ENCODE measurements at regions not wholly inside any gene's neighbourhood (a gene's known extent, or its start where the extent isn't known, plus 50 kb on each side); places are given as distances from the start of the nearest gene placed in this dataset.
A peak's percentile ranks its signal among the peaks of the same experiment; 100 is the strongest.

GRCh38 chr4:110292994-110293744 lies 94.8 kb upstream of the ELOVL6 start:
- DNase-seq (ENCODE audit: insufficient read length, low spot score) (no peak), FAIRE-seq (no peak)
- TF ChIP-seq POLR2A (IDR thresholded peaks at IDR 0.05; ENCODE audit: low read depth, low read length) (no peak), SPI1 (IDR thresholded peaks at IDR 0.05; ENCODE audit: low read depth, low read length) (no peak), POU2F2 (IDR thresholded peaks at IDR 0.05; ENCODE audit: low read depth, low read length) (no peak), PAX5 (IDR thresholded peaks at IDR 0.05; ENCODE audit: insufficient read depth, low read length, severe bottlenecking) (no peak)

- DNase-seq (ENCODE audit: insufficient read length, low spot score) (no peak), FAIRE-seq (no peak)
- TF ChIP-seq POU2F2 (IDR thresholded peaks at IDR 0.05; ENCODE audit: low read depth, low read length) = no peak
- no peak for TF ChIP-seq POLR2A (IDR thresholded peaks at IDR 0.05; ENCODE audit: low read depth, low read length)
- no peak for TF ChIP-seq TAF1 (IDR thresholded peaks at IDR 0.05; ENCODE audit: low read depth, low read length)
- no peak for TF ChIP-seq SPI1 (IDR thresholded peaks at IDR 0.05; ENCODE audit: low read depth, low read length)
- TF ChIP-seq POLR2AphosphoS5 (IDR thresholded peaks at IDR 0.05; ENCODE audit: low read depth, low read length) = no peak
- TF ChIP-seq PAX5 (IDR thresholded peaks at IDR 0.05; ENCODE audit: insufficient read depth, low read length, severe bottlenecking) = no peak
Measured at GRCh38 chr4:110290511-110290910, 92.1 kb upstream of the ELOVL6 start.

DNA sequence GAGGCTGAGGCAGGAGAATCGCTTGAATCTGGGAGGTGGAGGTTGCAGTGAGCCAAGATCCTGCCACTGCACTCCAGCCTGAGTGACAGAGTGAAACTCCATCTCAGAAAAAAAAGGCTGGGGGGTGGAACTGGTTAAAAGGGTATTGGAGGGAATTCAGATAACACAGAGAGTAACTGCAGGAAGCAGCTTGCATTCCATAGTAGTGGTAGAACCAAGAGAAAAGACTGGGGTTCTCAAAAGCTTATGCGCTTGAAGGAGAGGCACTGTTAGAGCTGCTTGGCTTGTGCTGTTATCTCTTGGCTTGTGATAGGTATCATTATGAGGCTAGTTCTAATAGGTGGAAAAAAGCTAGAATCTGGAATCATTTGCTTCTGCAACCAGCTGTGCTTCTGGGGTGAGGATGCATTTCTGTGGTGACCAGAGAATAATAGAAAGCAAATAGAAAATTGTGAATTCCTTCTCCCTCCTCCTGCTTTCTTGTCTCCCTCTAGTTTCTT lies 91.2 kb upstream of the ELOVL6 start:
- DNase-seq (ENCODE audit: insufficient read length, low spot score) = no peak
- TF ChIP-seq POU2F2 (IDR thresholded peaks at IDR 0.05; ENCODE audit: low read depth, low read length) (no peak), TAF1 (IDR thresholded peaks at IDR 0.05; ENCODE audit: low read depth, low read length) (no peak), PAX5 (IDR thresholded peaks at IDR 0.05; ENCODE audit: insufficient read depth, low read length, severe bottlenecking) (no peak), POLR2A (IDR thresholded peaks at IDR 0.05; ENCODE audit: low read depth, low read length) (no peak), POLR2AphosphoS5 (IDR thresholded peaks at IDR 0.05; ENCODE audit: low read depth, low read length) (no peak), SPI1 (IDR thresholded peaks at IDR 0.05; ENCODE audit: low read depth, low read length) (no peak)
- no peak for FAIRE-seq

GRCh38 chr4:110287130-110287529 lies 88.7 kb upstream of the ELOVL6 start:
- peak; percentile 46 for DNase-seq (ENCODE audit: insufficient read length, low spot score)
- 0 out of 2 replicates have a peak, but pooled peaks have one; percentile 27 for TF ChIP-seq SPI1 (IDR thresholded peaks at IDR 0.05; ENCODE audit: low read depth, low read length)
- no peak for TF ChIP-seq TAF1 (IDR thresholded peaks at IDR 0.05; ENCODE audit: low read depth, low read length)
- FAIRE-seq = peak; percentile 96

DNA sequence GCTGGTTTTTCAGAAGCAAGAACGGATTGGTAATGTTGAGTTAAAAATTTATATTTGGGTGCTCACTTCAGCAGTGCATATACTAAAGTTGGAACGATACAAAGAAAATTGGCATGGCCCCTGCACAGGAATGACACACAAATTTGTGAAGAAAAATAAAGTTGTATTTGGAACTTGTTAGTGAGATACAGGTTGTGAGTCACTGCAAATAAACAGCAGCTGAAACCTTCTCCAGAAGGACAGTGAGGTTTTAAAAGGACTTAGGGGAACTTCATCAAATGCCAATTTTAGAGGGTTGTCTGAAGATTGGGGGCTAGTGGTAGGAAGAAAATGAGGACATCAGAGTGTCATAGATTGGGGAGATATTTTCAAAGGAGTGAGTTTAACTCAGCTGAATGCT lies 79.7 kb upstream of the ELOVL6 start:
- DNase-seq (ENCODE audit: insufficient read length, low spot score) (no peak), FAIRE-seq (no peak)

GRCh38 chr4:110275871-110276270 lies 77.5 kb upstream of the ELOVL6 start:
- DNase-seq (ENCODE audit: insufficient read length, low spot score) (no peak), FAIRE-seq (peak; percentile 50)
- TF ChIP-seq PAX5 (IDR thresholded peaks at IDR 0.05; ENCODE audit: insufficient read depth, low read length, severe bottlenecking) (no peak), POU2F2 (IDR thresholded peaks at IDR 0.05; ENCODE audit: low read depth, low read length) (no peak)

More for the DNA sequence above, 79.7 kb upstream of the ELOVL6 start:
- TF ChIP-seq TAF1 (IDR thresholded peaks at IDR 0.05; ENCODE audit: low read depth, low read length) (no peak), POU2F2 (IDR thresholded peaks at IDR 0.05; ENCODE audit: low read depth, low read length) (no peak), POLR2A (IDR thresholded peaks at IDR 0.05; ENCODE audit: low read depth, low read length) (no peak), SPI1 (IDR thresholded peaks at IDR 0.05; ENCODE audit: low read depth, low read length) (no peak), PAX5 (IDR thresholded peaks at IDR 0.05; ENCODE audit: insufficient read depth, low read length, severe bottlenecking) (no peak)

GRCh38 chr4:110271986-110272385 lies 73.6 kb upstream of the ELOVL6 start:
- TF ChIP-seq POU2F2 (IDR thresholded peaks at IDR 0.05; ENCODE audit: low read depth, low read length) = no peak
- TF ChIP-seq PAX5 (IDR thresholded peaks at IDR 0.05; ENCODE audit: insufficient read depth, low read length, severe bottlenecking) = no peak
- TF ChIP-seq POLR2A (IDR thresholded peaks at IDR 0.05; ENCODE audit: low read depth, low read length) = no peak
- TF ChIP-seq SPI1 (IDR thresholded peaks at IDR 0.05; ENCODE audit: low read depth, low read length) = no peak
- TF ChIP-seq TAF1 (IDR thresholded peaks at IDR 0.05; ENCODE audit: low read depth, low read length) = no peak
- TF ChIP-seq POLR2AphosphoS5 (IDR thresholded peaks at IDR 0.05; ENCODE audit: low read depth, low read length) = no peak
- DNase-seq (ENCODE audit: insufficient read length, low spot score) (no peak), FAIRE-seq (no peak)

GRCh38 chr4:110270492-110271197 lies 72.2 kb upstream of the ELOVL6 start:
- DNase-seq (ENCODE audit: insufficient read length, low spot score) = no peak
- TF ChIP-seq TAF1 (IDR thresholded peaks at IDR 0.05; ENCODE audit: low read depth, low read length) (no peak), POLR2AphosphoS5 (IDR thresholded peaks at IDR 0.05; ENCODE audit: low read depth, low read length) (no peak), POU2F2 (IDR thresholded peaks at IDR 0.05; ENCODE audit: low read depth, low read length) (no peak), POLR2A (IDR thresholded peaks at IDR 0.05; ENCODE audit: low read depth, low read length) (no peak), PAX5 (IDR thresholded peaks at IDR 0.05; ENCODE audit: insufficient read depth, low read length, severe bottlenecking) (no peak), SPI1 (IDR thresholded peaks at IDR 0.05; ENCODE audit: low read depth, low read length) (no peak)
- FAIRE-seq = no peak

GRCh38 chr4:110268790-110269189 lies 70.4 kb upstream of the ELOVL6 start:
- FAIRE-seq = peak; percentile 5
- TF ChIP-seq SPI1 (IDR thresholded peaks at IDR 0.05; ENCODE audit: low read depth, low read length) (no peak), PAX5 (IDR thresholded peaks at IDR 0.05; ENCODE audit: insufficient read depth, low read length, severe bottlenecking) (no peak), POLR2AphosphoS5 (IDR thresholded peaks at IDR 0.05; ENCODE audit: low read depth, low read length) (no peak), POLR2A (IDR thresholded peaks at IDR 0.05; ENCODE audit: low read depth, low read length) (no peak), TAF1 (IDR thresholded peaks at IDR 0.05; ENCODE audit: low read depth, low read length) (no peak), POU2F2 (IDR thresholded peaks at IDR 0.05; ENCODE audit: low read depth, low read length) (no peak)
- DNase-seq (ENCODE audit: insufficient read length, low spot score) = no peak

DNA sequence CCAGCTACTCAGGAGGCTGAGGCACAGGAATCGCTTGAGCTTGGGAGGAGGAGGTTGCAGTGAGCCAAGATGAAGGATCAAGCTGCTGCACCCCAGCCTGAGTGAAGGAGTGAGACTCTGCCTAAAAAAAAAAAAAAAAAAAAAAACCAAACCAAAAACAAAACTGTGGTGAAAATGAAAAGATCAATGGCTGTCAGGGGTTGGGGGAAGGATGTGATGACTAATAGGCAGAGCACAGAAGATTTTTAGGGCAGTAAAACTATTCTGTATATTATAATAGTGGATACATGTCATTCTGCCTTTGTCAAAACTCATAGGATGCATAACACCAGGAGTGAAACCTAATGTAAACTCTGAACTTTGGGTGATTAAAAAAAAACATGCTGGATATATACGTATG lies 69.9 kb upstream of the ELOVL6 start:
- no peak for DNase-seq (ENCODE audit: insufficient read length, low spot score)
- TF ChIP-seq POLR2A (IDR thresholded peaks at IDR 0.05; ENCODE audit: low read depth, low read length) (no peak), PAX5 (IDR thresholded peaks at IDR 0.05; ENCODE audit: insufficient read depth, low read length, severe bottlenecking) (no peak), SPI1 (IDR thresholded peaks at IDR 0.05; ENCODE audit: low read depth, low read length) (no peak)
- FAIRE-seq = no peak
